Psoas muscle (tissue), 7 donors: ENCODE measurements at regions not wholly inside any gene's neighbourhood (a gene's known extent, or its start where the extent isn't known, plus 50 kb on each side); places are given as distances from the start of the nearest gene placed in this dataset.

Source experiments
- ATAC-seq, 4 donors: fragments of 200-7000 bp; cut with Tn5 transposase; one replicate each; pipeline ENCODE4 v1.9.1; 2020; ENCODE audit warnings: moderate library complexity in 3 of 4, mild to moderate bottlenecking in 2 of 4
- DNase-seq, 2 donors: peaks; one replicate each; pipeline ENCODE4 v3.0.0-alpha.2; 2020
- H3K27ac ChIP-seq: fragments of 200-600 bp; one replicate; pipeline ENCODE4 v1.8.0; 2022
- H3K27me3 ChIP-seq, 3 donors: fragments of 200-600 bp in 1 of 3; one replicate each; pipeline versions ENCODE4 v1.6.1 to v1.8.0; 2013 to 2022; ENCODE audit warnings: low read length in 2 of 3, mild to moderate bottlenecking in 2 of 3, moderate library complexity in 1 of 3; ENCODE audit not compliant: insufficient read depth in 3 of 3
- H3K36me3 ChIP-seq, 2 donors: fragments of 200-600 bp in 1 of 2; one replicate each; pipeline versions ENCODE4 v1.6.1 to v1.8.0; 2013 to 2022; ENCODE audit warnings: low read depth in 1 of 2, mild to moderate bottlenecking in 1 of 2, moderate library complexity in 1 of 2; ENCODE audit not compliant: insufficient read depth in 1 of 2
- H3K4me1 ChIP-seq: fragments of 200-600 bp; one replicate; pipeline ENCODE4 v1.8.0; 2022
- H3K4me3 ChIP-seq: fragments of 200-600 bp; one replicate; pipeline ENCODE4 v1.8.0; 2022; ENCODE audit warnings: mild to moderate bottlenecking
- H3K9me3 ChIP-seq: fragments of 200-600 bp; one replicate; pipeline ENCODE4 v1.8.0; 2022
- CTCF ChIP-seq: fragments of 200-600 bp; IDR thresholded peaks from one replicate; pipeline ENCODE4 v1.8.0; 2022; ENCODE audit warnings: antibody characterized with exemption
- WGBS, 3 donors: extraction: QIAGEN DNeasy Blood & Tissue Kit; methylation state at CpG; one replicate each; pipeline versions ENCODE4 v1.1.6 to v1.1.7; 2013; 5-methylcytosine and 5-hydroxymethylcytosine counted together
- intact Hi-C, 2 donors: fragments of 100-400 bp; cut with DNase I; formaldehyde crosslinking; loops; one replicate each; pipeline versions ENCODE4 v1.11.0 to v1.14.2; 2022
- donor health status: healthy with polysubstance abuse.
- donor health status: DM: no; HTN: no; CAD: no; lungs with moderate emphysema.
- donor health status: Bipolar disorder and iron deficiency.
- donor health status: healthy.
- donor health status: DM: yes; HTN: yes; CAD: no.
- donor health status: DM: no; HTN: no; CAD: no.
- donor health status: DM: yes; HTN: yes; CAD: no.

GRCh38 chr13:94776956-94777355 is 64.6 kb upstream of the SOX21 start:
- TF ChIP-seq CTCF = no peak
- ATAC-seq = no peak
- Histone ChIP-seq H3K36me3 (no peaks in the 10 kb centered on the region), H3K27me3 (no peaks in the 10 kb centered on the region), H3K9me3 (no peaks in the 10 kb centered on the region), H3K4me3 (no peak overlapping the region), H3K4me1 (no peaks in the 10 kb centered on the region), H3K27ac (no peak overlapping the region)
- no peak for DNase-seq
- 30 to 53% (median 49%) methylated on average over 1 of the region's 1 CpG for WGBS, 3 donors
- intact Hi-C loops = no loop called here

- WGBS, 3 donors = 90 to 91% (median 91%) methylated on average over 11 of the region's 11 CpGs
- no peaks in the 10 kb centered on the region for H3K4me1 ChIP-seq
- H3K27ac ChIP-seq = no peak overlapping the region
- no peak for DNase-seq
- TF ChIP-seq CTCF = no peak
- H3K9me3 ChIP-seq = no peaks in the 10 kb centered on the region
- no peak overlapping the region for H3K4me3 ChIP-seq
- ATAC-seq = no peak
- no peaks in the 10 kb centered on the region for H3K36me3 ChIP-seq
- intact Hi-C loops = no loop called here
- H3K27me3 ChIP-seq = no peaks in the 10 kb centered on the region
These were observed 64.0 kb upstream of the SOX21 start for GRCh38 chr13:94776300-94776699.

GRCh38 chr13:94765814-94766213 is 53.5 kb upstream of the SOX21 start:
- intact Hi-C loops = no loop called here
- WGBS, 3 donors = 75 to 84% (median 76%) methylated on average over 7 of the region's 7 CpGs
- Histone ChIP-seq H3K36me3 (no peaks in the 10 kb centered on the region), H3K4me3 (no peak overlapping the region), H3K27ac (no peak overlapping the region), H3K9me3 (no peaks in the 10 kb centered on the region), H3K27me3 (no peaks in the 10 kb centered on the region), H3K4me1 (no peaks in the 10 kb centered on the region)
- TF ChIP-seq CTCF = no peak
- ATAC-seq (no peak), DNase-seq (no peak)

GRCh38 chr13:94764576-94765321 is 52.4 kb upstream of the SOX21 start:
- TF ChIP-seq CTCF = no peak
- WGBS, 3 donors = 90 to 96% (median 93%) methylated on average over 2 of the region's 2 CpGs
- H3K4me1 ChIP-seq = no peaks in the 10 kb centered on the region
- intact Hi-C loops = no loop called here
- no peaks in the 10 kb centered on the region for H3K36me3 ChIP-seq
- no peak overlapping the region for H3K4me3 ChIP-seq
- no peaks in the 10 kb centered on the region for H3K27me3 ChIP-seq
- H3K27ac ChIP-seq = no peak overlapping the region
- ATAC-seq (no peak), DNase-seq (no peak)
- H3K9me3 ChIP-seq = no peaks in the 10 kb centered on the region
